ENCODE measurements at regions not wholly inside any gene's neighbourhood (a gene's known extent, or its start where the extent isn't known, plus 50 kb on each side); places are given as distances from the start of the nearest gene placed in this dataset.

DNA sequence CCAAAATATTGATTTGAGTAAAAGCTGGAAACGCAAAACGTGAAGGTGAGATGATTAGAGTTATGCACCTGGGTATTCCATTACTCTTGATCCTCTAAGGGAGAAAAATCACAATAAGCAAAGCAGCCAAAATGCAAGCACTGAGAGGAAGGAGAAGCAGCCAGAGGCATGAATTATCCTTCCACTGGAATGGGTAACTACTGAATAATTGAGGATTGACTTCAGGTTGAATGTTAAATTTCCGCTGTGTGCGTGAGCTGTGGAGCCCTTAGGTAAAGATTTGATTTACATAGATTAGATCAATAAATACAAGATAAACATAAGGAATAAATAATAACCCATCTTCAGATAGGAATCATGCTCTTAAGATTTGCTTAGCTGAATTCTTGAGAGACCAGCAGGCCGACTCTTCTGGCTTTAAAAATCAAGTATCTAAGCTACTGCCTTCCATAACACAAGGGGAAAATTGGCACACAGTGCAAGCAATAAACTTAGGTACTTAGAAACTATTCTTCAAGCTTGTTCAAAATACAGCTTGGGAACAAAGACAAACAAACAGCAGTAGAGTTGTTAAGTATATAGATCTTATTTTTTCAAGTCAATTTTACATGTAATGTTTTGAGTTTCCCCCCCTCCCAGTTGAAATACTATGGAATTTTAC lies 1459.5 kb downstream of the ZPLD1 start:
- TF ChIP-seq POLR2AphosphoS5 (IDR thresholded peaks at IDR 0.05; ENCODE audit: low read depth) (no peak), CTCF (IDR thresholded peaks at IDR 0.05; ENCODE audit: insufficient read depth, low read length) (no peak)
- H3K27me3 ChIP-seq (ENCODE audit: insufficient read depth, poor library complexity, severe bottlenecking): no peaks in the 10 kb centered on the region
- no peak overlapping the region for H3K27ac ChIP-seq (replicated peaks)
- no peak overlapping the region for H3K4me3 ChIP-seq (replicated peaks; ENCODE audit: insufficient read depth, low read length)
- no peak for DNase-seq (ENCODE audit: low read depth in 1 of 2, low spot score in 1 of 2)

- no peak for TF ChIP-seq CTCF (IDR thresholded peaks at IDR 0.05; ENCODE audit: insufficient read depth, low read length)
- TF ChIP-seq, protein P1, sequence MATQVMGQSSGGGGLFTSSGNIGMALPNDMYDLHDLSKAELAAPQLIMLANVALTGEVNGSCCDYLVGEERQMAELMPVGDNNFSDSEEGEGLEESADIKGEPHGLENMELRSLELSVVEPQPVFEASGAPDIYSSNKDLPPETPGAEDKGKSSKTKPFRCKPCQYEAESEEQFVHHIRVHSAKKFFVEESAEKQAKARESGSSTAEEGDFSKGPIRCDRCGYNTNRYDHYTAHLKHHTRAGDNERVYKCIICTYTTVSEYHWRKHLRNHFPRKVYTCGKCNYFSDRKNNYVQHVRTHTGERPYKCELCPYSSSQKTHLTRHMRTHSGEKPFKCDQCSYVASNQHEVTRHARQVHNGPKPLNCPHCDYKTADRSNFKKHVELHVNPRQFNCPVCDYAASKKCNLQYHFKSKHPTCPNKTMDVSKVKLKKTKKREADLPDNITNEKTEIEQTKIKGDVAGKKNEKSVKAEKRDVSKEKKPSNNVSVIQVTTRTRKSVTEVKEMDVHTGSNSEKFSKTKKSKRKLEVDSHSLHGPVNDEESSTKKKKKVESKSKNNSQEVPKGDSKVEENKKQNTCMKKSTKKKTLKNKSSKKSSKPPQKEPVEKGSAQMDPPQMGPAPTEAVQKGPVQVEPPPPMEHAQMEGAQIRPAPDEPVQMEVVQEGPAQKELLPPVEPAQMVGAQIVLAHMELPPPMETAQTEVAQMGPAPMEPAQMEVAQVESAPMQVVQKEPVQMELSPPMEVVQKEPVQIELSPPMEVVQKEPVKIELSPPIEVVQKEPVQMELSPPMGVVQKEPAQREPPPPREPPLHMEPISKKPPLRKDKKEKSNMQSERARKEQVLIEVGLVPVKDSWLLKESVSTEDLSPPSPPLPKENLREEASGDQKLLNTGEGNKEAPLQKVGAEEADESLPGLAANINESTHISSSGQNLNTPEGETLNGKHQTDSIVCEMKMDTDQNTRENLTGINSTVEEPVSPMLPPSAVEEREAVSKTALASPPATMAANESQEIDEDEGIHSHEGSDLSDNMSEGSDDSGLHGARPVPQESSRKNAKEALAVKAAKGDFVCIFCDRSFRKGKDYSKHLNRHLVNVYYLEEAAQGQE (IDR thresholded peaks at IDR 0.05; ENCODE audit: insufficient replicate concordance, low read depth): no peak
- TF ChIP-seq GABPA (IDR thresholded peaks at IDR 0.05; ENCODE audit: low read depth): no peak
- no peak for TF ChIP-seq SPI1 (IDR thresholded peaks at IDR 0.05; ENCODE audit: borderline replicate concordance, low read depth)
- TF ChIP-seq POLR2AphosphoS5 (IDR thresholded peaks at IDR 0.05; ENCODE audit: low read depth): no peak
- DNase-seq (ENCODE audit: low read depth in 1 of 2, low spot score in 1 of 2): no peak
- no peaks in the 10 kb centered on the region for H3K27me3 ChIP-seq (ENCODE audit: insufficient read depth, poor library complexity, severe bottlenecking)
- no peak overlapping the region for H3K27ac ChIP-seq (replicated peaks)
- H3K4me3 ChIP-seq (replicated peaks; ENCODE audit: insufficient read depth, low read length): no peak overlapping the region
Measured at GRCh38 chr3:103899328-103899727, 1464.5 kb downstream of the ZPLD1 start.

DNA sequence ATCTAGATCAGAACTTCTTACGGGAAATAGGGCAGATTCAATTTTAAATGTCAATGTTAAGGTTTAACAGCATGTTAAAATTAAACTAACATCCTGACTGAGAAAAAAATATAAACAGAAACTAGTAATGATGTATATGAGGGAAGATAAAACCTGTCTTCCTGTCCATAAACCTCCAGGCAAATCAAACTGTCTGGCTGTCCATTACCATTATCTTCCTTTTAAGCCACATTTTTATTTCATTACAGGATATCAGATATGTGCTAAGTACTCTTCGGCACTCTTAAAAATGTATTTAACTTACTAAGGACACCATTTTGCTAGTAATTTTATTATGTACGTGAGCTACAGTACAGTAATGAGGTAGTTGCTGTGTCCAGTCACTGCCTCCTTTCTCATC lies 1461.7 kb upstream of the ALCAM start:
- TF ChIP-seq SPI1 (IDR thresholded peaks at IDR 0.05; ENCODE audit: borderline replicate concordance, low read depth): no peak
- TF ChIP-seq GABPA (IDR thresholded peaks at IDR 0.05; ENCODE audit: low read depth): no peak
- TF ChIP-seq CTCF (IDR thresholded peaks at IDR 0.05; ENCODE audit: insufficient read depth, low read length): no peak
- TF ChIP-seq, protein P1 (IDR thresholded peaks at IDR 0.05; ENCODE audit: insufficient replicate concordance, low read depth): no peak
- TF ChIP-seq POLR2AphosphoS5 (IDR thresholded peaks at IDR 0.05; ENCODE audit: low read depth): no peak
- Histone ChIP-seq H3K27ac (replicated peaks) (no peak overlapping the region), H3K4me3 (replicated peaks; ENCODE audit: insufficient read depth, low read length) (no peak overlapping the region), H3K27me3 (ENCODE audit: insufficient read depth, poor library complexity, severe bottlenecking) (no peaks in the 10 kb centered on the region)
- DNase-seq (ENCODE audit: low read depth in 1 of 2, low spot score in 1 of 2): no peak

- Histone ChIP-seq H3K4me3 (replicated peaks; ENCODE audit: insufficient read depth, low read length) (no peak overlapping the region), H3K27ac (replicated peaks) (no peak overlapping the region), H3K27me3 (ENCODE audit: insufficient read depth, poor library complexity, severe bottlenecking) (no peaks in the 10 kb centered on the region)
- TF ChIP-seq GABPA (IDR thresholded peaks at IDR 0.05; ENCODE audit: low read depth) (no peak), SPI1 (IDR thresholded peaks at IDR 0.05; ENCODE audit: borderline replicate concordance, low read depth) (no peak), POLR2AphosphoS5 (IDR thresholded peaks at IDR 0.05; ENCODE audit: low read depth) (no peak), CTCF (IDR thresholded peaks at IDR 0.05; ENCODE audit: insufficient read depth, low read length) (no peak)
- TF ChIP-seq, protein P1 (IDR thresholded peaks at IDR 0.05; ENCODE audit: insufficient replicate concordance, low read depth): no peak
- DNase-seq (ENCODE audit: low read depth in 1 of 2, low spot score in 1 of 2): no peak
Measured at GRCh38 chr3:103906304-103906703, 1460.4 kb upstream of the ALCAM start.

Measured in HL-60 (cell line).